ENCODE measurements at regions not wholly inside any gene's neighbourhood (a gene's known extent, or its start where the extent isn't known, plus 50 kb on each side); places are given as distances from the start of the nearest gene placed in this dataset.

- 42% methylated on average over 1 of the region's 1 CpG for WGBS (ENCODE audit: insufficient coverage, low coverage, low lambda C conversion rate, missing lambda C conversion rate)
- no peaks in the 10 kb centered on the region for H3K27me3 ChIP-seq
Observed at GRCh38 chr17:71292006-71292405, 828.8 kb upstream of the SOX9 start.

GRCh38 chr17:71296005-71296404 is 824.8 kb upstream of the SOX9 start:
- DNase-seq (no peak), ATAC-seq (no peak)
- WGBS (ENCODE audit: insufficient coverage, low coverage, low lambda C conversion rate, missing lambda C conversion rate) = 92% methylated on average over 1 of the region's 1 CpG
- H3K27me3 ChIP-seq = no peaks in the 10 kb centered on the region
- H3K4me1 ChIP-seq = no peaks in the 10 kb centered on the region
- no peak overlapping the region for H3K4me3 ChIP-seq
- TF ChIP-seq CTCF (IDR thresholded peaks at IDR 0.05) = no peak
- TF ChIP-seq POLR2A (IDR thresholded peaks at IDR 0.05) = no peak
- H3K9me3 ChIP-seq = no peaks in the 10 kb centered on the region
- H3K27ac ChIP-seq = no peak overlapping the region
- H3K36me3 ChIP-seq = no peaks in the 10 kb centered on the region
- intact Hi-C loops (cut with DNase I) = no loop called here

More at GRCh38 chr17:71292006-71292405, 828.8 kb upstream of the SOX9 start:
- Histone ChIP-seq H3K4me1 (no peaks in the 10 kb centered on the region), H3K27ac (no peak overlapping the region), H3K36me3 (no peaks in the 10 kb centered on the region), H3K9me3 (no peaks in the 10 kb centered on the region), H3K4me3 (no peak overlapping the region)
- intact Hi-C loops (cut with DNase I) = no loop called here
- ATAC-seq = no peak
- TF ChIP-seq CTCF (IDR thresholded peaks at IDR 0.05) (no peak), POLR2A (IDR thresholded peaks at IDR 0.05) (no peak)
- DNase-seq = no peak

- Histone ChIP-seq H3K9me3 (no peaks in the 10 kb centered on the region), H3K27me3 (no peaks in the 10 kb centered on the region), H3K4me3 (no peak overlapping the region), H3K36me3 (no peaks in the 10 kb centered on the region), H3K27ac (no peak overlapping the region), H3K4me1 (no peaks in the 10 kb centered on the region)
- DNase-seq = no peak
- ATAC-seq = no peak
- intact Hi-C loops (cut with DNase I) = no loop called here
- no peak for TF ChIP-seq POLR2A (IDR thresholded peaks at IDR 0.05)
- TF ChIP-seq CTCF (IDR thresholded peaks at IDR 0.05) = no peak
Observed at GRCh38 chr17:71301063-71301462, 819.8 kb upstream of the SOX9 start.

DNA sequence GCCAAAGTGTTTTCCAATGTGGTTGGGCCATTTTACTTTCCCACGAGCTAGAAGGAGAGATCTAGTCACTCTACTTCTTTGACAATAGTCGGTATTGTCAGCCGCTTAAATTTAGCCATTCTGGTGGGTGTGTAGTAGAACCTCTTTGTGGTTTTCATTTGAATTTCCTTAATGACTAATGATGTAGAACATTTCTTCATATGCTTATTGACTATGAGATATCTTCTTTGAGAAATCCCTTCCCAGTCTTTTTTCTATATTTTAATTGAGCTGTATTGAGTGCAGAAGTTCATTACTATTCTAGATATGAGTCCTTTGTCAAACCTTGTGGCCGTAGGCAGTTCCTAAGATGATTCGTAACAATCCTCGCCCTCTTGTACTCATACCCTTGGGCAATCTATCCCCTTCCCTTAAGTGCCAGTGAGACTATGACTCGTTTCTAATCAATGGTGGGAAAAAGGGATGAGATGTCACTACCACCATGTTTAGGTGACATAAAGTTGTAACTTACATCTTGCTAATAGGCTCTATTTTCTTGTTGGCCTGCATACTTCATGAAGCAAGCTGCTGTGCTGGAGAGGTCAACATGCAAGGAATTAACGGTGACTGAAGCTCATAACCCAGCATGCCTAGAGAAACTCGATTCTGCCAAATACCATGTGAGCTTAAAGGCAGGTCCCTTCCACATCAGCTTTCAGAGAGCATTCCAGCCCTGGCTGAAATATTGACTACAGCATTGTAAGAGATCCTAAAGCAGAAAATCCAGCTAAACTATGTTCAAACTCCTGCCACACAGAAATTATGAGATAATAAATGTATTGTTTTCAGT is 817.9 kb upstream of the SOX9 start:
- Histone ChIP-seq H3K27ac (no peak overlapping the region), H3K4me3 (no peak overlapping the region), H3K4me1 (no peaks in the 10 kb centered on the region), H3K27me3 (peaks cover 0 to 8% of the 10 kb centered on the region in 2 donors), H3K36me3 (no peaks in the 10 kb centered on the region), H3K9me3 (no peaks in the 10 kb centered on the region)
- TF ChIP-seq CTCF (IDR thresholded peaks at IDR 0.05) (no peak), POLR2A (IDR thresholded peaks at IDR 0.05) (no peak)
- ATAC-seq (no peak), DNase-seq (no peak)
- intact Hi-C loops (cut with DNase I) = no loop called here
- WGBS (ENCODE audit: insufficient coverage, low coverage, low lambda C conversion rate, missing lambda C conversion rate) = 70% methylated on average over 9 of the region's 9 CpGs
